ENCODE measurements at regions not wholly inside any gene's neighbourhood (a gene's known extent, or its start where the extent isn't known, plus 50 kb on each side); places are given as distances from the start of the nearest gene placed in this dataset.

DNA sequence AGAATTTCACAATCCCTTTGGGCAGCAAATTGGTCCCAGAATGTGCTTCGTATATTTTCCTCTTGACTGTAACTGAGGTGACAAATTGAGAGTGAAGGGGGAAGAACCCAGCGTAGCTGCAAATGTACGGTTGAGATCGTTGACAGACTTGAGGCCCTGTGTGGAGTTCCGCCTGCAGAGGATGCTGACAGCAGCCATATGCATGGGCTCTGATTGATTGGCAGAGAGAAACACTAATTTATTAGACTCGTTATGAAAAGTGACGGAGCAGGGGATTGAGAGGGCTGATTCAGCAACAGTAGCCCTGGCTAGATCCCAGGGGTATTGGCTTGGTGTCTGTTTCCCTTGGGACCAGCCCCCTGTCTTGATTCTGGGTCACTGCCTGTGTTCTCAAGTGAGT, 930.1 kb upstream of the EEF2KMT start:
- H3K9ac ChIP-seq (ENCODE audit: insufficient read depth in 1 of 2, low read length in 2 of 2) = no peak overlapping the region
- ATAC-seq (ENCODE audit: insufficient read depth, low FRiP score) (no peak), DNase-seq (no peak)
- H3K27ac ChIP-seq (ENCODE audit: low read depth in 1 of 2, low read length in 1 of 2) = no peak overlapping the region
- H3K36me3 ChIP-seq (ENCODE audit: control insufficient read depth in 4 of 4, insufficient read depth in 4 of 4, low read length in 4 of 4) = no peaks in the 10 kb centered on the region
- H3K27me3 ChIP-seq (ENCODE audit: control insufficient read depth in 3 of 3, insufficient read depth in 3 of 3, low read length in 2 of 3) = peaks cover 0 to 10% (median 0%) of the 10 kb centered on the region in 3 donors
- TF ChIP-seq, protein P1, sequence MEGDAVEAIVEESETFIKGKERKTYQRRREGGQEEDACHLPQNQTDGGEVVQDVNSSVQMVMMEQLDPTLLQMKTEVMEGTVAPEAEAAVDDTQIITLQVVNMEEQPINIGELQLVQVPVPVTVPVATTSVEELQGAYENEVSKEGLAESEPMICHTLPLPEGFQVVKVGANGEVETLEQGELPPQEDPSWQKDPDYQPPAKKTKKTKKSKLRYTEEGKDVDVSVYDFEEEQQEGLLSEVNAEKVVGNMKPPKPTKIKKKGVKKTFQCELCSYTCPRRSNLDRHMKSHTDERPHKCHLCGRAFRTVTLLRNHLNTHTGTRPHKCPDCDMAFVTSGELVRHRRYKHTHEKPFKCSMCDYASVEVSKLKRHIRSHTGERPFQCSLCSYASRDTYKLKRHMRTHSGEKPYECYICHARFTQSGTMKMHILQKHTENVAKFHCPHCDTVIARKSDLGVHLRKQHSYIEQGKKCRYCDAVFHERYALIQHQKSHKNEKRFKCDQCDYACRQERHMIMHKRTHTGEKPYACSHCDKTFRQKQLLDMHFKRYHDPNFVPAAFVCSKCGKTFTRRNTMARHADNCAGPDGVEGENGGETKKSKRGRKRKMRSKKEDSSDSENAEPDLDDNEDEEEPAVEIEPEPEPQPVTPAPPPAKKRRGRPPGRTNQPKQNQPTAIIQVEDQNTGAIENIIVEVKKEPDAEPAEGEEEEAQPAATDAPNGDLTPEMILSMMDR (IDR thresholded peaks at IDR 0.05; ENCODE audit: control extremely low read depth, extremely low read depth) = no peak
- no peaks in the 10 kb centered on the region for H3K9me3 ChIP-seq (ENCODE audit: control insufficient read depth in 4 of 4, insufficient read depth in 3 of 4, low read length in 3 of 4)
- no peaks in the 10 kb centered on the region for H3K4me1 ChIP-seq (ENCODE audit: control insufficient read depth in 5 of 5, insufficient read depth in 5 of 5, low read length in 5 of 5)
- no peak overlapping the region for H3K4me3 ChIP-seq
- WGBS, 2 donors = 68 to 90% methylated on average over 7 of the region's 7 CpGs

DNA sequence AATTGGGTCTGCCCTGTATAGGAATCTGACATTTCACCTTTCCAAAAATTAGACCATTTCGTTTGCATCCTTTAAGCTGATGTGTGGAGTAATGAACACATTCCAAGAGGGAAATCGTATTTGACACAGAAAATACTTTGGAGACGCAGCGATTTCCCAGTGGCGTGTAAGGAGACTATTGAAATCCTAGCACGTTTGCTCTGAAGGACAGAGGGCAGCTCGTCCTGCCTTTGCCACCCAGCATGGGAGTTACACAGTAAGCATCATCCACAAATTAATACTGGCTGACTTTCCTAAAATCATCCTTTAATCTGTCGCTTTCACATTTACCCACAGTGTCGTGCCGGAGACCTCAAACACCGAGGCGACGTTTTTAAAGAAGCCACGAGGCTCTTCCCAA, 925.9 kb upstream of the EEF2KMT start:
- peaks cover 9 to 39% (median 21%) of the 10 kb centered on the region in 3 donors for H3K27me3 ChIP-seq (ENCODE audit: control insufficient read depth in 3 of 3, insufficient read depth in 3 of 3, low read length in 2 of 3)
- WGBS, 2 donors = 79 to 82% methylated on average over 14 of the region's 14 CpGs
- ATAC-seq (ENCODE audit: insufficient read depth, low FRiP score) = no peak
- H3K27ac ChIP-seq (ENCODE audit: low read depth in 1 of 2, low read length in 1 of 2) = no peak overlapping the region
- no peak overlapping the region for H3K4me3 ChIP-seq
- H3K4me1 ChIP-seq (ENCODE audit: control insufficient read depth in 5 of 5, insufficient read depth in 5 of 5, low read length in 5 of 5) = peaks cover 0 to 4% (median 0%) of the 10 kb centered on the region in 5 donors
- no peaks in the 10 kb centered on the region for H3K36me3 ChIP-seq (ENCODE audit: control insufficient read depth in 4 of 4, insufficient read depth in 4 of 4, low read length in 4 of 4)
- peaks cover 0 to 3% (median 0%) of the 10 kb centered on the region in 4 donors for H3K9me3 ChIP-seq (ENCODE audit: control insufficient read depth in 4 of 4, insufficient read depth in 3 of 4, low read length in 3 of 4)
- no peak overlapping the region for H3K9ac ChIP-seq (ENCODE audit: insufficient read depth in 1 of 2, low read length in 2 of 2)
- no peak for DNase-seq
- TF ChIP-seq, protein P1 (IDR thresholded peaks at IDR 0.05; ENCODE audit: control extremely low read depth, extremely low read depth) = no peak

DNA sequence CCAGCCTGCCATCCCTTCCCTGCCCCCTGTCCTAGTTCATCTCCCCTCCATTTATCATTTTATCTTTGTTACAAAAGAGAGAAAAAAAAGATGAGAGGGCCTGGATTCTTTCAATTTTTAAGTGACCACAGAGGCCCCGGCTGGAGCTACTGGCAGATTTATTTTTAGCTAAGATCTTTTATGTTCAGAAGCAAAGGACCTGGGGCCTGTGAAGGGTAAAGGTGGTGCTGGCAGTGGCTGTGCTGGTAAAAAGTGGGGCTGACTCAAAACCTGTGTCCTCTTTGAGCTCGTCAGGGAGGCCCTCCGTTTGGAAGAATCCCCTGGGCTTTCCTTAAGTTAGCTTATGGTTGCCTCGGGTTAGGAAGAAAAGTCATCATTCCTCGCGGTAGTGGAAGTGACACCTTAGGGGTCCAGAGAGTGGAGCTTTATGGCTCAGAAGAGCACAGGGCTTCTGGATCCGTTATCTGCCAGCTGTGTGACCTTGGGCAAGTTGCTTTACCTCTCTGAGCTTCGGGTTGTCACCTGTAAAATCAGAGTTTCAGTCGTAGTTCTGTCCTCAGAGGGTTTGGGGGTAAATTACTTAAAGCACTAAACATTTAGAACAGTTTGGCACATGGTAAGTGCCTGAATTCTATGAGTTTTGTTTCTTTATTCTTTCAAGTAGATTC, 923.8 kb upstream of the EEF2KMT start:
- Histone ChIP-seq H3K9ac (ENCODE audit: insufficient read depth in 1 of 2, low read length in 2 of 2) (no peak overlapping the region), H3K36me3 (ENCODE audit: control insufficient read depth in 4 of 4, insufficient read depth in 4 of 4, low read length in 4 of 4) (no peaks in the 10 kb centered on the region), H3K4me3 (no peak overlapping the region), H3K9me3 (ENCODE audit: control insufficient read depth in 4 of 4, insufficient read depth in 3 of 4, low read length in 3 of 4) (peaks cover 0 to 3% (median 0%) of the 10 kb centered on the region in 4 donors), H3K4me1 (ENCODE audit: control insufficient read depth in 5 of 5, insufficient read depth in 5 of 5, low read length in 5 of 5) (peaks cover 0 to 4% (median 0%) of the 10 kb centered on the region in 5 donors), H3K27me3 (ENCODE audit: control insufficient read depth in 3 of 3, insufficient read depth in 3 of 3, low read length in 2 of 3) (peaks cover 20 to 47% (median 21%) of the 10 kb centered on the region in 3 donors), H3K27ac (ENCODE audit: low read depth in 1 of 2, low read length in 1 of 2) (no peak overlapping the region)
- ATAC-seq (ENCODE audit: insufficient read depth, low FRiP score) (no peak), DNase-seq (no peak)
- 55 to 62% methylated on average over 9 of the region's 9 CpGs for WGBS, 2 donors
- TF ChIP-seq, protein P1 (IDR thresholded peaks at IDR 0.05; ENCODE audit: control extremely low read depth, extremely low read depth) = no peak

All from lung (tissue), 11 donors.